Mucosa of gallbladder (tissue), 1 donor: ENCODE measurements at regions not wholly inside any gene's neighbourhood (a gene's known extent, or its start where the extent isn't known, plus 50 kb on each side); places are given as distances from the start of the nearest gene placed in this dataset.

Experiments used
- DNase-seq: peaks from one replicate; pipeline ENCODE4 v3.0.0-alpha.2; 2020; ENCODE audit warnings: low spot score
- donor health status: DM: no; HTN: no; CAD: no.

DNA sequence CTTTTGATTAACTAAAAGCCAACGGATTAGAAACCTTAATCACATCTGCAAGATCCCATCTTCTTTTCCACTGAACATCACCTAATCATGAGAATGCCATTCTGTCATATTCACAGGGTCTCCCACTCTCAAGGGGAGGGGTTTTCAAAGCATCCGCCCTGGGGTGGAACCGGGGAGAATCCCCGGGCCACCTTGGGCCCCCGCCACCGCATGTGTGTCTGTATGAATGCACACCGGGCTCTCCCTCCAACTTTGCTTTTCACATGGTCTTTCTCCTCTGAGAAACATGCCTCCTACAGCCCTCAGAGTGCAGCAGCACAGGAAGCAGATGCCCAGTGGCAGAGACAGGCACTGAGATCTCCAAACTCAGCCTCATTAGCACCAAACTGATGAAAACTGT lies 233.2 kb upstream of the PPP2R2D start:
- no peak for DNase-seq

DNA sequence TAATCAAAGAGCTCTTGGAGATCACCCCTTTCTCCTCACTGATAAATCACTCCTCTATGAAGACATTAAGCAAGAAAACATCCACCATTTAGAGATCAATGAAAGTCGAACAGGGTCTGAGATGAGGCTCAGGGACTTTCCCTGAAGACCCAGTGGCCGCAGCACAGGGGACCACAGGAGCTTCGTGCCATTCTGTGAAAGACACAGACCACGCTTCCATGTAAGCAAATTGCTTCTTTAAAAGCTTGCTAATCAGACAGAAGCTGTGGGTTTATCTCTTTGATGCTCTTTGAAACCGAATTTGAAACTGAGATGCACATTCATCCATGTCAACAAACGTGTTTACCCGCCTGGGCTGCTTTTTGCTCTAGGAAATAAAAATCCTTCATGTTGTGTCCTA lies 231.9 kb upstream of the PPP2R2D start:
- DNase-seq = no peak

- DNase-seq = no peak
These were observed 231.0 kb upstream of the PPP2R2D start for GRCh38 chr10:131669838-131670237.

- DNase-seq = no peak
These were observed 230.5 kb upstream of the PPP2R2D start for GRCh38 chr10:131670341-131670740.

DNA sequence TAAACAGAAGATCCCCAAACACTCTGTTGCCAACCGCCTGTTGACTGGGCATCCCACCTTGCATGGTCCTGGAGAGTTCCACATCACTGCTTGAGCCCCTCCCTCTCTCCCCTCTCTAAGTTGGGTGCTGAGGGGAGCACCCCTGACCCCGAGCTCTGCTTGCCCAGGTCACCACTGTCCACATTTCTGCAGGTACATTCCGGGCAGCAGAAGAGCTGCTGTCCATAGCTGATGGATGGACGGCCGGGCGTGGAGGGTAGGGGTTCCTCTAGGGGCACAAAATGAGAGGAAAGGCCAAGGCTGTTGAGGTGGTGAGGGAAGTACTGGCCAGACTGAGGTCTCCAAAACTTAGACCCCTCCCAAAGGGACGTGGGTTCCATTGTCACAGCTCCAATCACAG lies 227.4 kb upstream of the PPP2R2D start:
- DNase-seq = no peak

DNA sequence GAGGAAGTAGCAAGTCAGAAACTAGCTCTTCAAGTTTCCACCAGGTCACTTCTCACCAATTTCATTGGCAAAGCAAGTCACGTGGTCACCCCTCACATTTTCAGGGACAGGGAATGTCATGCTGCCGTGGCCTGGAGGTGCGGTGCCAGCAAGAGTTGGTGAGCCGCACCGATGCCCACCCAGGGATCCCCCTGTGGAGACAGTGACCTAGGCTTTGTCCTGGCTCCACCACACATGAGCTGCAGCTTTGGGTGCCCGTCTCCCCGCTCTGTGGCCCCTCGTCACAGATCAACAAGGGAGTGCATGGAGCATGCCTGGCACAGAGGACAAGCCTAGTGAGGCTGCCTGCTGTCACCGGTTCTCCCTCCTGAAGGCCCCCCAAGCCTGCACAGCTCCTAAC lies 226.7 kb upstream of the PPP2R2D start:
- no peak for DNase-seq

DNA sequence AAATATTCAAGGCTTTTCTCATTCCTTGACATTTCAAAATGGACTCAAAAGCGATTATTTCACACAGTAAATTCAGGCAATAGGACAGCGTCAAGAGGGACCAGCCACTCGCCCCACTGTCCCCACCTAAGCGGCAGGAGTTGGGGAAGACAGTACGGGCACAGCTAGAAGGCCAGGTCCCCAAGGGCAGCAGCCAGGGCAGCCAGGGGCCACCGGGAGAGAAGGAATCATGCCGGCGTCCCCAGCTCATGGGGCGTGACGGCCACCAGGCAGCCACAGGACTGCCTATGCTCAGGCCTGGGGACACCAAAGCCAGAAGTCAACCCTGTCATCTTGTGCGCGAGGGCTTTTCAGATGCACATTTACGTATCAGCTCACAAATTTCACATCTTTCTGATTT lies 225.7 kb upstream of the PPP2R2D start:
- no peak for DNase-seq

- DNase-seq = no peak
These were observed 224.6 kb upstream of the PPP2R2D start for GRCh38 chr10:131676046-131676799.

GRCh38 chr10:131676800-131677421 lies 223.9 kb upstream of the PPP2R2D start:
- no peak for DNase-seq

GRCh38 chr10:131677671-131678070 lies 223.1 kb upstream of the PPP2R2D start:
- no peak for DNase-seq

DNA sequence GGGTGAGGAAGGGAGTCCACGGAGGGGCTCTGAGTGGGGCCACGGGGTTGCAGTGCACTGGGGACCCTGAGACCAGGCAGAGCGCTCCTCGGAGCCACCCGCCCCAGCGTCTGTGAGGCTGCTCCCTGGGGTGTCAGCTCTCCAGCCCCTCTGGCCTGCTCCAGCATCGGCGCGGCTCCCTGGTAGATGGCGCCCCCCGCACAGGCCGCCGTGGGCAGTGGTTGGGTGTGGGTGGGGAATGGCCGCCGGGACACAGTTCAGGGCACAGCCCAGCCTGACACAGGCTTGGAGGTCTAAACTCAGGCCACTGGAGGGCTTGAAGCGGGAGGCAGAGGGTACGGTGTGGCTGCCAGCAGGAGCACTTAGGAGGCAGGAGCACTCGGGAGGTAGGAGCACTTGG lies 222.6 kb upstream of the PPP2R2D start:
- DNase-seq = no peak

GRCh38 chr10:131678613-131679012 lies 222.2 kb upstream of the PPP2R2D start:
- no peak for DNase-seq

GRCh38 chr10:131679926-131680325 lies 220.9 kb upstream of the PPP2R2D start:
- DNase-seq = no peak

- no peak for DNase-seq
These were observed 219.7 kb upstream of the PPP2R2D start for GRCh38 chr10:131681122-131681521.

DNA sequence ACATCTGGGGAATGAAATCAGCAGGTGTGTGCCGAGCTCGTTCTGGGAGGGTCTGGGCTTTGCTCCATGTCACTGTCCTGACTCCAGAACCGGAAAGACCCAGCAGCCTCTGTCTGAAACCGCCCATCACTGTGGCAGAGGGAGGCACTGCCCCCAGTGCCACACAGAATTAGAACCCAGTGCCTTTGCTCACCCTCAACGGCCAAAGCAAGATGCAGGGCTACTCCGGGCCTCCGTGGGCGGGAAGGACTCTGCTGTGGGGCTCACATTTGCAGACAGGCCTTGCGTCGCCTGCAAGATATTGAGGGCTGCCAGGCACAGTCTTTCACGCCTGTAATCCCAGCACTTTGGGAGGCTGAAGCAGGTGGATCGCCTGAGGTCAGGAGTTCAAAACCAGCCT lies 219.2 kb upstream of the PPP2R2D start:
- DNase-seq = no peak

DNA sequence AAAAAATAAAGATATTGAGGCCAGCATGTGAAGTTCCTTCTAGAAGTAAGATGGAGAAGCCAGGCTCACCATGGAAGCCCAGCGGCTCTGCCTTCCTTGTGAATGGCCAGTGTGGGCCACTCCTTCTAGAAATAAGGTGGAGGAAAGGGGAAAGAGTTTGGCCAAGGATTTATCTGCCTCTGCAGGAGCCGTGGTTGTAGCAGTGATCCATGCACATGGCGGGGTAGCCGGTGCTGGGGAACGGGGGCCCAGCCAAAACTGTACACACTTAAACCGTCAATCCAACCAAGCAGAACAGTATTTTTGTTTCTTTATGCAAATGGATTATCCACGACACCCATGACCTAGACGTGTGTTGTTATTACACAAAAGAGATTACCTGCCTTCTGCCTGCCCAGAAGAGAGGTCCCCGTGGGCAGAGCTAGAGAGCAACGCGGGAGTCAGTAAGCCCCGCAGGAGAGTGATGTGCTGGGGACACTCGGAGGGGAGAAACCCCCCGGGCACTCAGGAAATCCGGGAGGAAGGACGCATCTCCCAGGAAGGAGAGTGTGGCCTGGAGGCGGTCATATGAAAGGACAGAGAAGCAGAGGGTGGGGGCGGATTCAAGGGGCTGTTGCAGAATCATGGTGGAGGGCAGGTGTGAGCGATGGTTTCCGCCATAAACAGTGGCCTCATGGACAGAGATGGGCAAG lies 218.4 kb upstream of the PPP2R2D start:
- DNase-seq = no peak

DNA sequence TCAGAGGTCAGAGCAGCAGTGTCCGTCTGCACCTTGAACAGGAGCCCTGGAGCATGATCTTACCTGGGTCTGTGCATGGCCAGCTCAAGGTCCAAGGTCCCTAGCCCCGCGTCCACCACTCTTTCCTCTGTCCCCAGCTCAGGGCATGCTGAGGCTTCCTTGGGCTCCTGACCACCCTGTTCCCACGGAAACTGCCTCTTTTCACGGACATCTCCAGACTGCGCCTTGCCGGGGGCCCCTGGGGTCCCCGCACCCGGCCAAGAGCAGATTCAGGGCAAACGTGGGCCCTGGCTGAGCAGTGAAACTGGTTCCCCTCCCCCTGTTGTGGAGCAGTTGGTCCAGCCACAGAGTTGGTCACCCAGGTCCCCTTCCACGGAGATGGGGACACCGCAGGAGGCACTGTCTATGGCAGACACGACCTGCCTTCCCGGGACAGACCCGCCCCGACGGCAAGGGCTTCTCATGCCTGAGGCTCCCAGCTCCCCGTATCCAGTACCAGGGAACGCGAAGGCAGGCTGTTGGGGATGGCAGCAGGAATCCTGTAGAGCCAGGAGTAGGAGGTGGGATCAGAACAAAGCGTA lies 217.4 kb upstream of the PPP2R2D start:
- DNase-seq = no peak

DNA sequence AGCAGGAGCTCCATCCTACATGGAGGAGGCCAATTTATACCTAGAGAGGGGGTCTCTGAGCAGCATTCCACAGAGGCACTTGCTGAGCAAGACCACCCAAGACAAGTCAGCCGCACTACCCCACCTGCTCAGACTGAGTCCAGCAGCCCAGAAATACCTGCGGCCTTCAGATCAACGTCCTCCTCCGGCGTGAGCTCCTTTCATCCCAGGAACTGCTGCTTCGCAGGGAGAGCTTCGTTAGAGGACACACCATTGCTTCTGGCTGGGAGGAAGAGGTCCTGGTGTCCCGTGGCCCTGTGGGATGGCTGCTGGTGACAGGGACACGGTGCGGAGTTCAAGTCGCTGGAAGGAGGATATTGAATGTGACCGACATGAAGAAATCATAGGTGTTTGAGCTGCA lies 216.9 kb upstream of the PPP2R2D start:
- DNase-seq = no peak

DNA sequence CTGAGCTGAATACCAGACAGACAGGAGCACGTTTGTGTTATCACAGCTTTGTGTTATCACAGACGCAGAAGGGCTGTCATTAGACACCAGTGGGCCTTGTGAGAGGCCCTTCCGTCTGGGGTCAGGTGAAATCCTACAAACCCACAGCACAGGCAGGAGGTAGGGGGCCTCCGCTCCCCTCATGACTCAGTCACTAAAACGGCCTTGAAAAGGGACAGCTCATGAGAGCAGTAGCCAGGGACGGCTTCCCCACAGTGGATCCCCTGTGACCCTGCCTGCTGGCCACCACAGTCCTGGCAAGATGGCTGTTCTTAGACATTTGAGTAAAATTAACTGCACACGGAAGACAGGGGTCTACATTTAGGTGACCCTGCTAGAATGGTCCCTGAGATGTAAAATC lies 215.8 kb upstream of the PPP2R2D start:
- DNase-seq = no peak

GRCh38 chr10:131685576-131685975 lies 215.2 kb upstream of the PPP2R2D start:
- DNase-seq = no peak

- DNase-seq = no peak
These were observed 213.9 kb upstream of the PPP2R2D start for GRCh38 chr10:131686781-131687420.

DNA sequence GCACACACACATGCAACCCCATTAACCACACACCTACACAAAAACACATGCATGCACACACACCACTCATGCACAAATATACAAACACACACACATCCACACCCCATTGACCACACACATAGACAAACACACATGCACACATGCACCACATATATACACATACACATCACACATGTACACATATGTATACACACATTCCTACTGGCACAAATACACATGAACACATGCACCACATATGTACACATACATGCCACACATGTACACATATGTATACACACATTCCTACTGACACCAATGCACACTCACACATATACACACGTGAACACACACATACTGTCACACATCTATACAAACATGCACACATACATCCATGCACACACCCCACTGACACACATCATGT lies 212.5 kb upstream of the PPP2R2D start:
- no peak for DNase-seq
